GM21528 (cell line): ENCODE measurements at regions not wholly inside any gene's neighbourhood (a gene's known extent, or its start where the extent isn't known, plus 50 kb on each side); places are given as distances from the start of the nearest gene placed in this dataset.
"Not testable (repeated sequence)": the region's sequence is repeated elsewhere in the genome, so short reads cannot be mapped to it uniquely, and the experiment has no call there.

Experiments
- ATAC-seq: cut with Tn5 transposase; IDR thresholded peaks from one replicate; pipeline ENCODE4 v1.9.1; 2021; ENCODE audit warnings: mild to moderate bottlenecking, moderate library complexity; ENCODE audit not compliant: unreplicated experiment, low FRiP score

DNA sequence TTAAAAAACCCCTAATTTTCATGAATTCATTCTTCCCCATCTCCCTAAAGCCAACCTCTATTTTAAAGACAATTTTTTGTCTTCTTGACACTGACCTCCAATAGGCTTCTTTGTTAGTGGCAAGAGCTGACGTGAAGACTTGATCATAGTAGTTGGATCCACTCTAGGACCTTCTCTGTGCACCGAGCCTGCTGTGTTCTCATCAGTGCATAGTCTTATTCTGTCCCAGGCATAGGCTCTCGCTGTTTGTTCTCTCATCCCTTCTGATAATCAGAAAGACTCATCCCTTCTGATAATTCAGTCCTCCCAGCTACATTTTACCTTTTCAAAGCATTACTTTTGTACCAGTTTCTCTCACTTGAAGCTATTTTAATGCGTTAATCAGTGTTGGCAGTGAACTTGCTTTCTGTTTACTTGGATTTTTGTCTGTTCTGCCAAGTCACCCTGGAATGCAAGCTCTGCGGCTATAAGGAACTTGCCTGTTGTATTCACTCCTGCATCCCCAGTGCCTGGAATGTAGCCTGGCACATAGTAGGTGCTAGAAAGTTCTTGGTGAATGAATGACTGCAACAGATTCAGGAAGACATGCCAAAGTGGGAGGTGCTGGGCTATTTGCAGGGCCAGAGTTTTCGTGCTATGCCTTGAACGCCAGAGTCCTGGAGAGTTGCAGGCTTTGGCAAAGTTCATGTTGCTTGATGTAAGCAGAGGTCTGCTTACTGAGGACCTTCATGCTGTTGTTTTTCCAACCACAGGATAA is 147.6 kb upstream of the MPHOSPH6 start:
- no peak for ATAC-seq

GRCh38 chr16:82313754-82314153 is 143.7 kb upstream of the MPHOSPH6 start:
- no peak for ATAC-seq

GRCh38 chr16:82311528-82311927 is 141.5 kb upstream of the MPHOSPH6 start:
- ATAC-seq = no peak

DNA sequence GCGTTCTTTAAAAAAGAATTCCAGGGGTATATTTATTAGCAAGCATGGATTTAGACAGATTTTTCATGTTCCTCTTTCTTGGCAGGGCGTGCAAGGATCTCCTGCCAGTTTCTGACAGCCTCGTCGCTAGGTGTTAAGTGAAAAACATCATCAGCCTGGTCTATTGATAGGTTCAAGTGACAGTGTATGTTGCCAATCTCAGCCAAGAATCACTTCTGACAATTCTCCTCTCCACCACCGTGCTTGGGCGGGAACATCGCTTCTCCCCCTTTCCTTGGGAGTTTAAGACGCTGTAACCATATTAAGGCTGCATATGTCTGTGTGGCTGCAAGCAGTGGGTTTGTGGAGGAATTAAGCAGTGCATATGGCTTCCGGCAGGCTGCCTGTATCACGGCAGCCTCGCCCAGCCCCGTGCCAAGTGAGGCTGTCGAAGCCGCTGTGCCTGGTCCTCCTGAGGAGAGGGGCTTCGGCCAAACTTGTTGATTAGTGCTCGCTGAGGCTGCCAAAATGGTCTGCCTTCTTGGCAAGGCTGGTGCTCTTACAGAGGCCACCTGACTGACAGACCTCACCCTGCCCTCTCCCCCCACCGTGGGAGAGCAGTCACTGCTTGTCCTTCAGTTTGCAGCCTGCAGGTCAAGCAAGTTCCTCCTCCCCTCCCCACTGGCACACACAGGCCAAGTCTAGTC is 132.2 kb upstream of the MPHOSPH6 start:
- ATAC-seq = no peak

DNA sequence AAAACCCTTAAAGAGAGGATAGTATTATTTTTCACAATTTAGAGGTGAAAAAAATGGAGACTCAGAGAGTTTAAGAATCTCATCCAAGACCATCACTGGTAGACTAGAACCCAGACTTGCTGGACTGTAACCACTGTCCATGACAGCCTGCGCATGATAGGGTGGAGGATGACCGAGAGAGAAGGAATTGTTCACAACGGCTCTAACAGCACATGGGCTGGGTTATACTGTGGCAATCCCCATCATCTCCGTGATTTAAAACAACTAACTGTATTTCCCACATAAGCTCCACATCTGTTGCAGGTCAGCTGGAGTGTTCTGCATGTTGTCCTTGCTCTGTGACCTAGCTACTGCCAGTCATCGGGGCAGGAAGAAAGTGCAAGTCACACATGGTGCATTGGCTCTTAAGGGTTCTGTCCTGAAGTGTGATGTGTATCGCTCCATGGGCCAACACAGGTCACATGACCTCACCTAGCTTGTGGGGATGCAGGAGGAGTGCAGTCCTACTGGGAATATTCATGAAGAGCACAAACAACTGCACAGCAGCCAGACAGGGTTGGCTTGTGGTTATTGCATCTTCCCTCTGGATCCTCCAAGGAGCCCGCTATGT is 131.2 kb upstream of the MPHOSPH6 start:
- ATAC-seq = no peak

GRCh38 chr16:82300374-82300951 is 130.4 kb upstream of the MPHOSPH6 start:
- ATAC-seq = no peak

GRCh38 chr16:82298472-82298871 is 128.4 kb upstream of the MPHOSPH6 start:
- ATAC-seq = no peak

DNA sequence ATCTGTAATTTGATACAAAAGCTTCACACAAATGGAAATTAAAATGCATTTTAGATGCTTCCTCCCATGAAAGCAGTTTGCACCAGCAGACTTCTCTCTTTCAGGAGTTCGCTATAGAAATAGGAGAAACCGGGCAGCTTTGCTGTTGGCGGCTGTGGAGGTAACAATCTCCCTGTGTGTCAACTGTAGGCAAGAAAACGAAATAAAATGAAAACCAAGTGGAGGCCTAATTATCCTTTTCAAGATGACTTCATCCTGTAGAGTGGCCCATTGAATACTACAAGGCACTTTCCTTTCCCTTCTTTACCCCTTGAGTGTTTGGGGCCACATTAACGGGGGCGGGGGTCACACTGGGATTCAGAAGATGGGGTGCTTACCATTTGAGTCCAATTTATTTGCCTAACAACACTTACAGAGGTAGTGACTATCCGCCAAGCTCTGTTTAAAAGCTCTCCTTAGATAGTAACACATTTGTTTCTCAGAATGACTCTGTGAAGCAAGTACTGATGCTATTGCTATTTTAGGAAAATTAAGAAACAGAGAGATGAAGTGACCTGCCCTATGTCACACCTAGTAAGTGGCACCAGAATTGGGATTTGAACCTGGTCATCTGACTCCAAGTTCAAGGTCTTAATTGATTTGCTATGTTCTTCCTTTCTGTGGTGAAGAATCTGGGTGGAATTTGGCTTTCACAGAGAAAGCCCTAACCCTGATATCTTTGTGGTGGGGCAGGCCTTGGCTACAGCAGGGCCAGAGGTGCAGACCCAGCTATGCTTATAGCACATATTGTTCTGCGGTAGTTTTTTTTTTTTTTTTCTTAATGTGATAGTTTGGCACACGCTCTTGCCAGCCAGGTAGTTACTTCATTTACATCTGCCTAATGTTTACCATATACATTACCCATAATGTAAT is 125.5 kb upstream of the MPHOSPH6 start:
- ATAC-seq = no peak

GRCh38 chr16:82293671-82294070 is 123.6 kb upstream of the MPHOSPH6 start:
- ATAC-seq = no peak

DNA sequence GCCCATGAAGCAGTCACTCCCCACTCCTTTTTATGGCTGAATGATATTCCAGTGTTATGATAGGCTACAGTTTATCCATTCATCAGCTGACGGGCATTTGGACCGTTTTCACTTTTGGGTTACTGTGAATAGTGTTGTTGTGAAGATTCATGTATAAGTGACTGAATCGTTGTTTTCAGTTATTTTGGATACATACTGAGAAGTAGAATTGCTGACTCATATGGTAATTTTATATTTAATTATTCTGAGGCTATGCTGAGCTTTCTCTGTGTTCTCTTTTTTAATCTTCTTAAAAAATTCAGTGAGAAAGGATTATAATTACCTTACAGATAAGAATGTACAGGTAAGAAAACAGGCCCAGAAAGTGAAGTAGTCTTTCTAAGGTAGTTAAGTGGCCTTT is 117.9 kb upstream of the MPHOSPH6 start:
- no peak for ATAC-seq

- no peak for ATAC-seq
These were observed 112.6 kb upstream of the MPHOSPH6 start for GRCh38 chr16:82282662-82283061.

- ATAC-seq = no peak
These were observed 111.5 kb upstream of the MPHOSPH6 start for GRCh38 chr16:82281544-82281943.

GRCh38 chr16:82280867-82281266 is 110.8 kb upstream of the MPHOSPH6 start:
- ATAC-seq = no peak

GRCh38 chr16:82275349-82275748 is 105.3 kb upstream of the MPHOSPH6 start:
- not testable (repeated sequence) for ATAC-seq

DNA sequence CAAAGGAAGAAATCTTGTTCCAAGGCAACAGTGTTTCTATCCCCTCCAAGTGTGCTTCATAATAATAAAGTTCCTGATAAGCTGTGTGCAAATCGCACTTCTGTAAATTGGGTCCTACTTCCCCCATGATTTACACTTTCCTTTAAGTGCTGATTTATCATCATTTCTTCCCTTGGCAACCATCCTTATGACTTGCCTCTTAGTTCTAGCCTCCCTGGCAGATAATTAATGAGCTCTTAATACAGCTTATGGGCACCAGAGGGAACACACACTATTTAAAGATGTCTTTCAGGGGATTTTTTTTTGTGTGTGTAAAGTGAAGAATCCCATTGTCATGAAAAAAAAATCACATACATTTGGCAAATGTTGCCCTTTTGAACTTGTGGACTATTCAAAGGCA is 101.6 kb upstream of the MPHOSPH6 start:
- no peak for ATAC-seq

- not testable (repeated sequence) for ATAC-seq
These were observed 97.7 kb upstream of the MPHOSPH6 start for GRCh38 chr16:82267675-82268074.

DNA sequence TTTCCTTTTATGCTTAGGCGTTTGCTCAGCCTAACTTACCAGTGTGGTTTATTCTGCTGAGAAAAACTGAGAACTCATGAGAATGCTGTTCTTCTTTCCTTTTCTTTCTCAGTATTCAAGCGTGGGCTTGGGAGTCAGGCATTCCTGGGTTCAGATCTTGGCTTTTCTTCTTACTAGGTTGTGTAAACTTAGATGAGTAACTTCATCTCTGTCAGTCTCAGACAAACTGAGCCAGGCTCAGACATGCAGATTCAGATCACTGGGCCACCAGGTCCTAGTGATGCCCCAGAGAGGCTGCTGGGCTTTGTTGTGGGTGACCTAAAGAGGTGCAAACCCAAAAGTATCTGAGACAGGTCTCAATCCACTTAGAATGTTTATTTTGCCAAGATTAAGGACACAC is 95.8 kb upstream of the MPHOSPH6 start:
- no peak for ATAC-seq

- ATAC-seq = no peak
These were observed 94.7 kb upstream of the MPHOSPH6 start for GRCh38 chr16:82264756-82265155.

DNA sequence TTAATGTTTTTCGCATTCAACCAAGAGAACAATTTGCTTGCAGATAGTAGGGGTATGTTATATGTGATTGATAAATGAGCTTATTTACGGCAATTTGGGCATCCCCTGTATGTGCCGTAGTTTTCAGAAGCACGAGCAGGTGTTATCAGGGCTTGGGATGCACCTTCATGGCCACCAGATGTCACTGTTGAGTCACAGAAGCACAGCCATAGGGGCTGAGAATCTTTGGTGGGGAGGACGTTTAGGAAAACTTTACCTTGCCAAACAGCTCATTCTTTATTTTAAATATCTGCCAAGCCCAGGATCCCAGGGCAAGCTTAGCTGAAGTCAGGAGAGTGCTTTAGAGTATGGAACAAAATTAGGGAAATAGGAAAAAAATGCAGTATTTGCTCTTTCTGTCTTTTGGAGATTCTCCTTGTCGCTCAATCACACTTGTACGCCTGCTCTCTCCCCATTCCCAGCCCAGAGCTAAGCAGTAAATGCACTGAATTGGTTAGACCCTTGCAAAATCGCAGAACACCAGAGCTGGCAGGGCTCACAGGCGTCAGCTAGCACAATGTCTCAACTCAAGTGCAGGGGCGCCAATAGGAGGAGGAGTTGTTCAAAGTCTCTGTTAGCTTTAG is 93.6 kb upstream of the MPHOSPH6 start:
- peak; percentile 81 for ATAC-seq

- ATAC-seq = no peak
These were observed 92.2 kb upstream of the MPHOSPH6 start for GRCh38 chr16:82262244-82262643.
